NCI-H2196 treated with DMSO at 0.1 percent for 48 hours (cell line): ENCODE measurements at regions not wholly inside any gene's neighbourhood (a gene's known extent, or its start where the extent isn't known, plus 50 kb on each side); places are given as distances from the start of the nearest gene placed in this dataset.

Experiments used
- DNase-seq: peaks from one replicate; lab custom pipeline; 2025; ENCODE audit not compliant: unreplicated experiment; lab: John Stamatoyannopoulos, UW

DNA sequence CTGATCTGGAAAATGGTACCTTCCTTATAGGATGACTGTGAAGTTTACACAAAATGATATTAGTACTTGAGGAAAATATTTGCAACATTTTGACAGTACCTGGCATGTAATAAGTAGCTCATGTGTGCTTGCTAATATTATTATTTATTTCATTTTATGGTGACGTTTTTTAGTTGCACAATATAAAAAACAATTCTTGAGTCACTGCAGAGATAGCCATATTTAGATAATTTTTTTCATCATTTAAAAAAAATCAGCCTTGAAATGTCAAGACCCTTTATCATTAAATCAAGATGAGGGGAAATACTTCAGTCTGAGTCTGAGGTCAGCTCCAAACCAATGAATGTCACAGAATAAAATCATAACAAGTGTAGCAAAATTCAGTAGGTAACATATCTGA lies 196.8 kb upstream of the RUNX1 start:
- DNase-seq, result no peak

DNA sequence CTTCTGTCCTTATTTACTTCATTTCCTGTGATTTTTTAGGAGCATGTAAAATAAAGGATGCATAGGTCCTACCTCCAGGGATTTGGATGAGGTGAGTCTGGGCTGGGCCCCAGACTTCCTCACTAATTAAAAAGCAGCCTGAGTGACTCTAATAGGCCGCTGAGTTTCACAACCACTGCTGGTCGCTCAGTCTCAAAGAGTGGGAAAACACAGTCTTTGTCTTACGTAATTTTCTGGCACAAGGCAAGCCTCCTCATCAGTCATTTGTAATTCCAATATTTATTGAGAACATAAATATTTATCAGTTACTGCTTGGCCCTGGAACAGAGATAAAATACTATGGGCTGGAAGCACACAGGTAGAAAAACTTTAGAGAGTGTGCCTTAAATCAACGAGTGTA lies 195.4 kb upstream of the RUNX1 start:
- no peak for DNase-seq

DNA sequence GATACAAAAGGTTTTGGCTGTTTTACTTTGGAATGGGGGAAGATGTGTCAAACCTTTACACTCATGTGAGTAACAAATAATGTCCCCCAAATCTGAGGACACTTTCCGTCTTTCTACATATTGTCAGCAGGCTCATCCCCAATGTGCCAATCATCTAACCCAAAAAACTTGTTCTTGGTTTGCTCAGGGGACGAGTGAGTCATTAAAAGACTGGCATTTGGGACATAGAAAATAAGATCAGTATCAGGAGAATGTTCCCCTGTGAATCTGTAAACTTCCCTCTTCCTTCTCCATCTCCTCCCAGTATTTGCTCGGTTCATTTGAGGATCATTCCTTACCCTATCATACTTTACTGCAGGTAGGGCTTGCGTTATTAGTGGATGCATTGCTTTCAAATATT lies 194.1 kb upstream of the RUNX1 start:
- DNase-seq, result no peak

DNA sequence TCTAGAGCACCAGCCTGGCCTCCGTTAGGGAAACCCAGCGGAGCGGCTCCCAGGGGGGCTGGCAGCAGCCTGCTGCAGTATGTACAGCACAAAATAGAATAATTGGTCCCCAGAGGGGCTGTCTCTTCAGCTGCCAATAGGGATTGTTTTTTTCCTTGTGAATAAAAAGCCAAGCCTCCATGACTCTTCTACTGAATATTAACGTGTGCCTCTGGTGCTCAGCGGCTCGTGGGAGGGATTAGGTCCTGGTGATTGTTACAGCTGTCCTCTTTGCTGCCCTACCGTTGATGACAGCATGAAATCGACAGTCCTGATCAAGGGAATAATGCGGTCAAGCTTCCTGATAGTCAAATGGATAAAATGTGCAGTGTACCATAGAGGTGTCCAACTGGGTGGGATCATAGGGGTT lies 190.7 kb upstream of the RUNX1 start:
- DNase-seq, result no peak

DNA sequence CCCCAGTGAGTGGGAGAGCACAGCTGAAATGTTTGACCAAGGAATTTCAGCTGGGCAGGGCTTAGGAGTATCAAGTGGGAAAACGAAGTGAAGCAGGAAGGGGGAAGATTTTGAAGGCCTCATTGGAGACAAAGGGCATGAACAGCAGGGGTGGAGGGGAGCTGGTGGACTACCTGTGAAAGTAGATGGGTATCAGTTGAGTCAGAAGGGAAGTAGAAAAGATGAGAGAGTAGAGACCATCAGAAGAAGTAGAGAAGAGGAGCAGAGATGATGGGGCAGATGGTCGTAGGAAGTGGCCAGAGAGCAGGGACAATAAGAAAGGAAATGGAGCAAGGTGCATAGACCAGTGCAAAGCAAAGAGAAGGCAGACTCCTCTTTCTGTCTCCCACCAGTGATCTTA lies 189.0 kb upstream of the RUNX1 start:
- DNase-seq, result no peak

DNA sequence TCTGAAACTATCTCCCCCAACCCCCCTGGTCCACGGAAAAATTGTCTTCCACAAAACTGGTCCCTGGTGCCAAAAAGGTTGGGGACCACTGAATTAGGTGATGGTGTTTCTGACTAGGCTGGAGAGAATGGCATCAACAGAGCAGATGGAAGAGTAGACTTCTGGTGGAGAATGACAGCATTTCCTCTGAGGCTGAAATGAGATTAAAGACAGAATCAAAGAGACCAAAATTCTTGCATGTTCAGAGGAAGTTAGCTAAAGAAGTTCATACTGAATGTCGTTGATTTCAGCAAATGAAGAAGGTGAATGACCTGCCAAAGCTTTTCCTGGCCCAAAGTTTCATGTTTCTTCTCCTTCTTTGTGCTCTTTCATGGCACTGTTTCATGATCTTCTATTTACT lies 188.2 kb upstream of the RUNX1 start:
- DNase-seq, result no peak

DNA sequence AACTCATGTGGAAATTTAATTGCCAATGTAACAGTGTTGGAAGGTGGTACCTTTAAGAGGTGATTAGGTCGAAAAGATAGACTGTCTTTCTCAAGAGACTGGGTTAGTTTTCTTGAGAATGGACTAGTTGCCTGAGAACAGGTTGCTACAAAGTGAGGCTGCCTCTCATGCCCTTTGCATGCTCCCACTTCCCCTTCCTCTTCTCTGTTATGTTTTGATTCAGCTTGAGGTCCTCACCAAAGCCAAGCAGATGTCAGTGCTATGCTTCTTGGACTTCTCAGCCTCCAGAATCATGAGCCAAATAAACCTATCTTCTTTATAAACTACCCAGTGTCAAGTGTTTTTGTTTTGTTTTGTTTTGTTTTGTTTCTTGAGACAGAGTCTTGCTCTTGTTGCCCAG lies 187.0 kb upstream of the RUNX1 start:
- DNase-seq, result no peak

DNA sequence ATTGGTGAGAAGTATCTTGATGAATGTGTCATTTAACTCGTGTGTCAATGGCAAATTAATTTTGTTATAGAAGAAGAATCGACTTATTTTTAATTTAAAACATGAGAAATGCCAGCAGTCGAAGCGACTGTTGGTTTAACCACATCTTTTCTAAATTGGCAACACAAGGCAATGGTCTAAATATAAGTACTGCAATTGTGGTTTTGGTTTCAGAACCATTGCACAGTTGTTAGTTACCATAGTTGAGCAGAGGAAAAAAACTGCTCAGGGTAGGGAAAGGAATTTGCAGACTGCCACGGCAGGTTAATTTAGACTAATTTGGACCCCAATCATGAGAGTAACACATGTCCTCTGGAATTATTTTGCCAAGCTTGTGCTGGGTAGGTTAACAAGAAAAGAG lies 185.6 kb upstream of the RUNX1 start:
- DNase-seq, result no peak

DNA sequence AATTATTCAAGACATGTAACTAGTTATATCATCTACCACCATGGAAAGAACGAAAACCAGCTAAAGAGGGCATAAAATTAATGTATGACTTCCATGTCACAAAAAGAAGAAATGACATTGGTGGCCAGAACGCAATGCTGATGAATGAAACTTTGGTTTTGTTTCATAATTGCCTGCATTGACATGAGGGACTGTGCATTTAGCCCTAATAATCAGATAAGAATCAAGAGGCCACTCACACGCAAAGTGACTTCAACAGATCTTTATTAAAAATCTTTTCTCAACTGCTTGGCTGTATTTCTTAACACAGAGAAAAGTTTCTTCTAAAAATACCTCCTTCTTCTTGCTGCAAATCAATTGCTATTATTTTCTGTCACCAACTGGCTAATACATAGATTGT lies 184.7 kb upstream of the RUNX1 start:
- no peak for DNase-seq

DNA sequence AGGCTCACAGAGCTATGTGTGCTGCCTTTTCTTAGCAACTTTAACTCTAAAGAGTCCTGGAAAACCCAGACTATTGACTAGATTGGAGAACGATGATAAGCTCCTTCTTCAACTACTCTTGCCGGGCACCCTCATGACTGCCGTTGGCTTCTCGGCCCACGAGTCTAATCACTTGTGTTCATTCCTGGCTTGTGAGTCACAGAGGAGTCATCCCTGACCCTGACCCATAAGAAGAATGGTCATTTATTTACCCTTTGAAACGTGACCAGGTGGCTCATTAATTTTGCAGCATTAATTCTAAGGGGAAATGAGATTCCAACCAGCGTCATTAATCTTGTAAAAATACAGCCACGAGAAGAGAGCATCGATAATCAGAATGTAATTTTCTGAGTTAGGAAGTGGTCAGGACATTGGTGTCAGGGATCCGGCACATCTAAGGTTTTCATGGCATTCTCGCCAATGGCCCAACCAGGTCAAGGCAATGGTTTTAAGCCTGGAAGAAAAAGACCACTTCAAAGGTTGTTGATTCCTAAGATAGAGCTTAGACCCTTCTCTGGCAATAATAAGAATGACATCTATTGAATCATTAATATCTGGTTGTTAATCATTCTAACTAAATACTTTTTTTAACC lies 183.6 kb upstream of the RUNX1 start:
- DNase-seq, result no peak

DNA sequence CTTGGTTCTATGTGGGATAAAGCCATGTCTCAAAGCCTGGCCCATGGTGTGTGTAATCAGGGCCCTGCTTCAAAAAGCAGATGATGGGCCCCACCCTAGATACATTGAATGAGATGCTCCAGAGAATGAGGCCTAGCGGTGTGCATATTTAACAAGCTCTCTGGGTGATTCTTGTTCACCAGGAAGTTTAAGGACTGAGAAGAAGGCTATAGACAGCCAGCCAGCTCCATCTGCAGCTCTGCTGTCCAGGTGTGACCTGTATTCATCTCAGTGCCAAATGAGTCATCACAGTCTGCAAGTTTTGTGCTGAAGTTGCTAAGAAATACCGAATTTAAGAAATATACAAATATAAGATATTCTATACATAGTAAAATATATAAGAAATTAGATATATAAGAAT lies 182.0 kb upstream of the RUNX1 start:
- DNase-seq, result peak; percentile 55

DNA sequence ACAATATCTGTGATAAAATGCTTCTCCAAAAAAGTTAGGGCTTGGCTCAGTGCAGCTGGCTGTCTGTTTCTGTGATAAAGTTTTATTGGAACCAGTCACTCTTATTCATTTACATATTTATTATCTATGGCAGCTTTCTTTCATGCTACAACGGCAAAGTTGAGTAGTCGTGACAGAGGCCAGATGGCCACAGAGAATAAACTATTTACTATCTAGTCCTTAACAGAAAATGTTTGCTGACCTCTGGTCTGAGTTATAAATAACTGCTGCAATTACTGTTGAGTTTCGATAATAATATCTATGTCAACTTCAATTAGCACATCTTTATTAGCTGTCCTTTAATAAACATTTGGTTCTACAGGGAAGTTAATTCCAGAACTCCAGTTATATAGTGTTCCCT lies 180.2 kb upstream of the RUNX1 start:
- DNase-seq, result no peak

DNA sequence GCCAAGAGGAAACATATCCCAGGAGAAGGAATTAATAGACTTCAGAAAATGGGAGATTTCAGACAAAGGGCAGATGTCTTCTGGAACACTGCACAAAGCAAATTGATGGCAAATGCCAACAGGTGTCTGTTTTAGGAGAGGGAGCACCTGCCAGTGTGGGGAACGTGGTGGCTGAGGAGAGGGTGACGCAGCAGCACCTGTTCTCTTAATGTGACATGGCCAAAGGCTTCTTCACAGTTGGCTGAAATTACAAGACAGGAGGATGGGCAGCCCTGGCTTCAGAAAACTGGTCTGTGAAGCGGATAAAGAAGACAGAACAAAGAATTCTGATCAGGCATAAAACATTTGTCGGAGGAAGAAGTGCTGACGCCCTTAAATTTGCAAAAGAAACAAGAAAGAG lies 178.7 kb upstream of the RUNX1 start:
- DNase-seq, result peak; percentile 92

DNA sequence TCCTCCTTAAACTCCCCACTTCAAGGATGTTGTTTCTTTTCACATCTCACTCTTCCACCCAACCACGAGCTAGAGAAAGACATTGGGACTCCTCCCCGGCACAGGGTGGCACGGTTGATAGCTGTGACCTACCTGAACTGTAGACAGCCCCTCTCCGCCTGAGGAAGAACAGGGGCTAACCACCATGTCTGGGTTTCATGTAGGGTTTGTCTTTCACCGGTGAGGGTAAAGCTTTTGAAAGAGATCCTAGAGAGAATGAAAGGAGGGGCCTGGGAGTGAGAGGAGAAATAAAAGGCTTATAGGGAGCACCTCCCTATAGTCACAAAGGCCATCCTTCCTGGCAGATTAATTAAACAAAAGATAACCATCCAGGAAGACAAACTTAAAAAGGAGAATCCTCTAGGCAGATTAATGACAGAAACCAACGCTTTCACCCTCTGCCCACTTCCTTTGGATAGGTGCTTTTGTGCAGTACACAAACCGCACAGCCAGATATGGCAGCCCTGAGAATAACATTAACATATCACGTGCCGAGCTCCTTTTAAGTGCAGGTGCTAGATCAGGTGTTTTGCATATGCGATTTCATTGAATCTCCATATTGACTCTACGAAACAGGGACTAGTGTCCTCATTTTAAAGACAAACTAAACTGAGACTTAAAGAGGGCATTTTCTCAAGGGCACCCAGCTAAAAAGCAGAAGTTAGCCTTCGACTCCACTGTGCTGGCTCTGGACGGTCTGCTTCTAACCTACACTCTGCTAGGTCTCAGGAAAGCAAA lies 178.1 kb upstream of the RUNX1 start:
- peak; percentile 84 for DNase-seq

DNA sequence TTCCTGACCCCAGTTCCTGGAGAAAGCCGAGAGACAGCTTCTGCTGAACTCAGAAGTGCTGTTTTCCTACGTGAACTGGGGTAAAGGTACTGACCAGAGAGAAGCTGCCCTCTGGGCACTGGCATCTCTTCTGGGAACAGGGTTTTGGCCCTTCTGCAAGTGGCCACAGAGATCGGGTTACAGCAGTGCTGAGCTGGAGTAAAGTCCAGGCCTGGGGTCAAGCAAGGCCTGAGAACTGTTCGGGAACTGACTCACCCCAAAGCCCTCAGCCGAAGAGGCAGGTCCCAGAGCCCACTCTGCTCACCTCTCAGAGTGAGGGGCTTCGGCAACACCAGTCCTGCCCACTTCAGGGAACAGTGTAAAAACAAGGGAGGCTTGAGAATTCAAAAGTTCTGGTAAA lies 177.2 kb upstream of the RUNX1 start:
- DNase-seq, result peak; percentile 32

DNA sequence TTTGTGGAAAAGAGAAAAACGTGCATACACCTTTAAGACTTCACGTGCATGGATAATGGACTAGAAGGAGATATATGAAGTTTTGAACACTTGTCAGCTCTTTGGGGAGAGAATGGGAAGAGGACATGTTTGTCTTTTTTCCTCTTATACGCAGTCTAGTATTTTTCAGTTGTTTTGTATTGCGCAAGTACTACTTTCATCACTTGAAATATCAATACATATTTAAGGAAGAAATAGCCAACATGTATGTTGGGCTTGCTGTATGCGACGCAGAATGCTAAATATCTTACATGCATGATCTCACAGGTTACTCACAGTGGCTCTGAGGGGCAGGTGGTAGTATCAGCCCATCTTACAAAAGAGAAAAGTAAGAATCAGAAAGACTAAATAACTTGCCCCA lies 176.5 kb upstream of the RUNX1 start:
- DNase-seq, result no peak

DNA sequence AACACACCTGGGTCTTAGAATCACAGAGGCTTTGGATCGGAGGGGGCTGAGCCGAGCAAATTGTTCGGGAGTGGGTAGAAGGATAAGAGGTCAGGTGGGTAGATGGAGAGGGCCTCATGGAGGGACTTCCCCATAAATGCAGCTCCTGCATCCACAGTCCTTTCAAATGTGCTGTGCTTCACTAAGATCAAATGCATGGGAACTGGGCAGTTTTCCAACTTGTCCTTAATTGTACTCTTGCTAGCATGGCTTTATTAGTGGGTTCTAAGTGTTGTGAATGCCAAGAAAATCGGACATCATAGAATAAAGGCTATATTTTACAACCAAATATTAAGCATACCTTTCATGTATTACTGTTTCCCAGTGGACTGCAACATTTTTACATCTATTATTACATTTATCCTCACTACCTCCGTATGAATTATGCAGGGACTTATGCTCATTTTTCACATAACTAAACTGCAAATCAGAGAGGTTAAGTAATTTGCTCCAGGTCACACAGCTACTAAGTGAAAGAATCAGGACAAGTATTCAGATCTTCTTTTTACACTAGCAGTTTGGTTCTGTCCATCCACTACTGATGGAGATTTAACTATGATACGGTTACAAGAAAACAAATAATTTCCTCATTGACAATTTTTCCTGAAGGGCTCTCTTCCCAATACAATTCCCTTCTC lies 174.5 kb upstream of the RUNX1 start:
- DNase-seq, result peak; percentile 15

DNA sequence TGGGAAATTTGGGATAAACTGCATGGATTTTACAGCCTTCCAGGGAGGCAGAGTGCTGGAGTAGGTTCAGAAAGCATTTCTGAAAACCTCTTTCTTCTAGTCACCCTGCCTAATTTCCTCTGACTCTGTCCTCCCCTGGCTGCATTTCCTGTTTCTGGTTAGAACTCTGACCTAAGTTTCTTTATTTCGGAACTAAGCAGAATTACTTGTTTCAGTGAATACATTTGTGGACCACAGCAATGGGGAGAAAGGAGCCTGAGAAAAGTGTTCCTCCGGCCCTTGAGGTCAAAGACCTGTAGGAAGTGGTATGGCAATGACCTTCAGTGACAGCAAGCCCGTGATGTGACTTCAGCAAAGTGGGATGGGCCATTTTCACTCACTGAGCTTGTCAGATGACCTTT lies 173.4 kb upstream of the RUNX1 start:
- DNase-seq, result no peak

DNA sequence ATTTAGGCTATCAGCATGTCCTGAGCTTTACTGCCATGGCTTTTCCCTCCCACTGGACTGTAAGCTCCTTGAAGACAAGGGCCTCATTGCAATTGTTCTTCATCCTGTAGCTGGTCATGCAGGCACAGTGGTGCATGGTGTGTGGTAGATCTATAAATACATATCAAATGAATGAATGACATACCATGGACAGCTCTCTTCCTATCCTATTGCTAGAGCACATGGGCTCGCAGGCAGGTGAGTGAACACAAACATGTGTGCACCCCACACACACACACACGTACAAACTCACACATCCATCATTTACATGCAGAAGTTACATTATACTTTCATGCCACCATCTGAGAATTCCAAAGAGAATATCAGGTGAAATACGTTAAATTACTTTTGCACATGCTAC lies 172.9 kb upstream of the RUNX1 start:
- no peak for DNase-seq

DNA sequence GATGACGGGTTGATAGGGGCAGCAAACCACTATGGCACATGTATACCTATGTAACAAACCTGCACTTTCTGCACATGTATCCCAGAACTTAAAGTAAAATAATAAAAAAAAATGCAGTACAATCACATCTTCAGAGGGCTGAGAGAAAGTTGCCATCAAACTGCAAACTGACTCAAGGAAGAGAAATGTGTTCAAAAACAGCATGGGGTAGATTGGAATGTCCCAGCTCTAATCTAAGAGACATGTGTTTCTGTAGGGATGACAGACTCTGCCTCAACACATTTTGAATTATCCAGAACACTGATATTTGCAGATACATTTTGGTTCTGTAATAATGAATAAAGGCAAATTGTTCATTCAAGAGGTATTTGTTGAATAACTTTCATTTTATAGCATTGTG lies 171.2 kb upstream of the RUNX1 start:
- no peak for DNase-seq

DNA sequence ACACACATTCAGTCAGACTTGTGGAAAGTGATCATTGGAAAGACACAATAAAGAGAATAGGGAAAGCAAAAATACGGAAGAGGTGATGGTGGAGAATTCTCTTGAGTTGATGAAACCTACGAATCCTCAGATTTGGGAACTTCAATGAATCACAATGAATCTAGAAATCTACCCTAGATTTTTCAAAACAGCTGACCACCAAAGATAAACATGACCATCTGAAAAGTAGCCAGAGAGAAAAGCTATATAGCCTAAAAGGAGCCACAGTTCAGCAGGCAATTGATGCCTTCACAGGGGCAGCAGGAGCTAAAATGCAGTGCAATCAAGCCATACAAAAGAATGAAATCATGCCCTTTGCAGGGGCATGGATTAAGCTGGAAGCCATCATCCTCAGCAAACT lies 170.6 kb upstream of the RUNX1 start:
- DNase-seq, result no peak

DNA sequence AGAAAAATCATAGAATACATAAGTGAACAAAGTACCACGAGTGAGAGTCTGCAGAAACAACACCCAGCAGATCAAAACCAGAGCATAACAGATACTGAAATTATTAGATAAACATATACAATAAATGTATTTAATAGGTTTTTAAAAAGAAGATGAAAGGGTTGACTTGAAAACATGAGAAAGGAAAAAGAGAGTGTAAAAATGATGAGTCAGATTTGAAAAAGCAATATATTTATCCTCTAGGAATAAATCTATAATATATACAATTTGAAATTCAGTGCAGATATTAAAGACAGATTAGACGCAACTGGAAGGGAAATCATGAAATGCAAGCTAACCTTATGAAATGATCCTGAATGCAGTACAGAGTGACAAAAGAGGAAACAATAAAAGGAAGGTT lies 170.2 kb upstream of the RUNX1 start:
- DNase-seq, result no peak
